GM12891 (cell line): ENCODE measurements at regions not wholly inside any gene's neighbourhood (a gene's known extent, or its start where the extent isn't known, plus 50 kb on each side); places are given as distances from the start of the nearest gene placed in this dataset.

Source experiments
- POLR2A ChIP-seq: IDR thresholded peaks from 2 replicates; pipeline ENCODE4 v1.6.1; 2011; ENCODE audit warnings: low read depth, low read length, control low read depth
- POLR2AphosphoS5 ChIP-seq: IDR thresholded peaks from 2 replicates; pipeline ENCODE4 v1.6.1; 2011; ENCODE audit warnings: low read depth, low read length, control low read depth

DNA sequence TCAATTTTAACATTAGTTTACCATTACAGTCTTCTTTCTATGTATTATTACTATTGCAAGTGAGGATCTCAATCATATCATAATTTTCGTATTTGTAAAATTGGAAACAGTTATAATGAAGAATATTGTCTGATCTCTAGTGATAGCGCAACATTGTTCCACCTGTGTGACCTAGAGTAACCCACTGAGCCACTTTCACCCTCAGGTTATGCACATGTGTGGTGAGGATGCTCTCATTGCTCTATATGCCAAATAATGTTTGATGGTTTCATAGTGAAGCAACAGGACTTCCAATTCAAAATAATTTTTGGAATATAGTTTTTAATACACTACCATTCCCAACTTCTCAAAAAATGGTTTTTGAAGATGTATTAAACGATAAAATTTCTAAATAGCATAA, 603.1 kb upstream of the MAN1A1 start:
- TF ChIP-seq POLR2A (no peak), POLR2AphosphoS5 (no peak)
